Neural cell (in vitro differentiated cells): ENCODE measurements at regions not wholly inside any gene's neighbourhood (a gene's known extent, or its start where the extent isn't known, plus 50 kb on each side); places are given as distances from the start of the nearest gene placed in this dataset.

Experiments used
- H2AFZ ChIP-seq: fragments of 200-600, 300-800 bp; sonication (generic), shearing (Covaris generic); 2 replicates; pipeline ENCODE4 v1.6.0; 2014; ENCODE audit warnings: low read depth, mild to moderate bottlenecking, antibody characterized with exemption, low read length, moderate library complexity
- H3F3A ChIP-seq: fragments of 200-600 bp; shearing (Covaris generic); 2 replicates; pipeline ENCODE4 v1.6.1; 2016; ENCODE audit warnings: mild to moderate bottlenecking, moderate library complexity, mixed read lengths, antibody characterized with exemption, low read length; ENCODE audit not compliant: insufficient read depth, poor library complexity, severe bottlenecking
- H3K27ac ChIP-seq: fragments of 200-600, 300-800 bp; sonication (generic), shearing (Covaris generic); 2 replicates; pipeline ENCODE4 v1.5.1; 2014; ENCODE audit warnings: mild to moderate bottlenecking, low read length, moderate library complexity
- H3K27me3 ChIP-seq: fragments of 300-800, 200-600 bp; sonication (generic), shearing (Covaris generic); 2 replicates; pipeline ENCODE4 v1.6.0; 2014; ENCODE audit warnings: mild to moderate bottlenecking, low read depth, low read length, moderate library complexity; ENCODE audit not compliant: insufficient read depth
- H3K36me3 ChIP-seq: fragments of 300-800, 200-600 bp; sonication (generic), shearing (Covaris generic); 2 replicates; pipeline ENCODE4 v1.5.1; 2014; ENCODE audit warnings: mild to moderate bottlenecking, antibody characterized with exemption, low read length, moderate library complexity; ENCODE audit not compliant: insufficient read depth
- H3K4me2 ChIP-seq: fragments of 300-800, 200-600 bp; sonication (generic), shearing (Covaris generic); 2 replicates; pipeline ENCODE4 v1.6.0; 2014; ENCODE audit warnings: mild to moderate bottlenecking, low read length
- H3K4me3 ChIP-seq: fragments of 300-800, 200-600 bp; sonication (generic), shearing (Covaris generic); 2 replicates; pipeline ENCODE4 v1.5.1; 2014; ENCODE audit warnings: mild to moderate bottlenecking, low read length, moderate library complexity
- H3K79me2 ChIP-seq: fragments of 200-600 bp; shearing (Covaris generic); replicated peaks from 2 replicates; pipeline ENCODE4 v1.6.0; 2014; ENCODE audit warnings: mild to moderate bottlenecking, low read length, moderate library complexity; ENCODE audit not compliant: insufficient read depth
- H3K9ac ChIP-seq: fragments of 300-800, 200-600 bp; sonication (generic), shearing (Covaris generic); 2 replicates; pipeline ENCODE4 v1.6.1; 2016; ENCODE audit warnings: mild to moderate bottlenecking, low read length, mixed read lengths
- H3K9me2 ChIP-seq: fragments of 200-600 bp; shearing (Covaris generic); 2 replicates; pipeline ENCODE4 v1.6.1; 2016; ENCODE audit warnings: mild to moderate bottlenecking, low read length, mixed read lengths; ENCODE audit not compliant: insufficient read depth
- H3K9me3 ChIP-seq: fragments of 200-600, 300-800 bp; sonication (generic), shearing (Covaris generic); 2 replicates; pipeline ENCODE4 v1.6.1; 2016; ENCODE audit warnings: mild to moderate bottlenecking, mixed run types, low read length, moderate library complexity, mixed read lengths
- H4K20me1 ChIP-seq: fragments of 200-600 bp; shearing (Covaris generic); 2 replicates; pipeline ENCODE4 v1.6.1; 2016; ENCODE audit warnings: mild to moderate bottlenecking, mixed run types; ENCODE audit not compliant: insufficient read depth
- EP300 ChIP-seq: fragments of 450-650 bp; conservative IDR thresholded peaks from 2 replicates; pipeline ENCODE4 v1.6.1; 2014; ENCODE audit warnings: antibody characterized with exemption, mild to moderate bottlenecking, moderate library complexity; ENCODE audit not compliant: poor library complexity, severe bottlenecking
- EZH2 ChIP-seq: fragments of 200-600, 300-800 bp; shearing (Covaris generic), sonication (generic); IDR thresholded peaks from 2 replicates; pipeline ENCODE4 v1.6.1; 2014; ENCODE audit warnings: antibody characterized with exemption, low read length, borderline replicate concordance, mild to moderate bottlenecking; ENCODE audit not compliant: insufficient read depth, poor library complexity, severe bottlenecking
- MXI1 ChIP-seq: fragments of 450-650 bp; conservative IDR thresholded peaks from 2 replicates; pipeline ENCODE4 v1.6.1; 2014; ENCODE audit warnings: antibody characterized with exemption, mild to moderate bottlenecking; ENCODE audit not compliant: poor library complexity, severe bottlenecking
- POLR2AphosphoS5 ChIP-seq: IDR thresholded peaks from 2 replicates; pipeline ENCODE4 v1.6.1; 2012
- RAD21 ChIP-seq: fragments of 450-650 bp; conservative IDR thresholded peaks from 2 replicates; pipeline ENCODE4 v1.6.1; 2014; ENCODE audit warnings: antibody characterized with exemption, mild to moderate bottlenecking, moderate library complexity
- SMC3 ChIP-seq: fragments of 450-650 bp; conservative IDR thresholded peaks from 2 replicates; pipeline ENCODE4 v1.6.1; 2014; ENCODE audit warnings: antibody characterized with exemption, mild to moderate bottlenecking, moderate library complexity; ENCODE audit not compliant: poor library complexity
- TAF1 ChIP-seq: IDR thresholded peaks from 2 replicates; pipeline ENCODE4 v1.6.1; 2012; ENCODE audit warnings: low read depth
- TF ChIP-seq, protein P1 (sequence below): fragments of 450-650 bp; IDR thresholded peaks from 2 replicates; pipeline ENCODE4 v1.5.1; 2014; ENCODE audit warnings: antibody characterized with exemption, mild to moderate bottlenecking, moderate library complexity; ENCODE audit not compliant: poor library complexity, severe bottlenecking
- TF ChIP-seq, protein P2 (sequence below): IDR thresholded peaks from 2 replicates; pipeline ENCODE4 v1.6.1; 2012; ENCODE audit warnings: borderline replicate concordance

DNA sequence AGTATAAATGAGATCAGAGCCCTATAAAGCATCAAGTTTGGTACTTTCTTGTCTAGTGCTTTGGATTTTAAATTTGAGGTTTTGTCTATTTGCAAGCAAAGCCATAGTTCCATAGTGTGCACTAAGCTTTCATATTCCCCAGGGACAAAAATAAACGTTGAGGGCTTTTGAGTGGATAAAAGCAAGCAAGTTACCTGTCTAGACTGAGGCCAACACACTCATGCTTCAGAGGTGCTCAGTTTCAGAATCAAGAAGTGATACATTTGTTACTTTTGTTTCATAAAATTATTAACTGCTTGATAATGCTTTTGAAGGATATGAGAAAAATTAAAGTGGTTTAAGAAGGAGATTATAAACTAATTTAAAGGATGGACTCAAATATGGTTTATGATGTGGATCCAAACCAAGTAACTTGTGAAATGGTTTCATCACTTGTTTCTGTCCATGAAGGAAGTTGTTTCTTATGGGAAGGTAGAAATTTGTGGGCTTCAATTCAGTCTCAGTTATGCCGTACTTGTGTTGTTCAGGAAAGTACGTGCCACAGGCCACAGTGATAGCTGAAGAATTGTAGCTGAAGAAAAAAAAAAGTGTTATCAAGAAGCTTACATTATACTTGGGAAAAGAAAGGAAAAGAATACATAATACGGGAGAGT is 71.2 kb downstream of the CHRM3 start:
- H3K27ac ChIP-seq, result no peak overlapping the region
- H3K4me3 ChIP-seq, result no peak overlapping the region
- H3K9ac ChIP-seq, result no peak overlapping the region
- H3K79me2 ChIP-seq, result no peaks in the 10 kb centered on the region
- no peaks in the 10 kb centered on the region for H3K27me3 ChIP-seq
- H3K4me2 ChIP-seq, result no peak overlapping the region
- no peaks in the 10 kb centered on the region for H3K9me2 ChIP-seq
- H4K20me1 ChIP-seq, result no peaks in the 10 kb centered on the region
- no peaks in the 10 kb centered on the region for H3K36me3 ChIP-seq
- no peaks in the 10 kb centered on the region for H3K9me3 ChIP-seq
- TF ChIP-seq, protein P1, sequence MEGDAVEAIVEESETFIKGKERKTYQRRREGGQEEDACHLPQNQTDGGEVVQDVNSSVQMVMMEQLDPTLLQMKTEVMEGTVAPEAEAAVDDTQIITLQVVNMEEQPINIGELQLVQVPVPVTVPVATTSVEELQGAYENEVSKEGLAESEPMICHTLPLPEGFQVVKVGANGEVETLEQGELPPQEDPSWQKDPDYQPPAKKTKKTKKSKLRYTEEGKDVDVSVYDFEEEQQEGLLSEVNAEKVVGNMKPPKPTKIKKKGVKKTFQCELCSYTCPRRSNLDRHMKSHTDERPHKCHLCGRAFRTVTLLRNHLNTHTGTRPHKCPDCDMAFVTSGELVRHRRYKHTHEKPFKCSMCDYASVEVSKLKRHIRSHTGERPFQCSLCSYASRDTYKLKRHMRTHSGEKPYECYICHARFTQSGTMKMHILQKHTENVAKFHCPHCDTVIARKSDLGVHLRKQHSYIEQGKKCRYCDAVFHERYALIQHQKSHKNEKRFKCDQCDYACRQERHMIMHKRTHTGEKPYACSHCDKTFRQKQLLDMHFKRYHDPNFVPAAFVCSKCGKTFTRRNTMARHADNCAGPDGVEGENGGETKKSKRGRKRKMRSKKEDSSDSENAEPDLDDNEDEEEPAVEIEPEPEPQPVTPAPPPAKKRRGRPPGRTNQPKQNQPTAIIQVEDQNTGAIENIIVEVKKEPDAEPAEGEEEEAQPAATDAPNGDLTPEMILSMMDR, result no peak
- TF ChIP-seq SMC3, result no peak
- TF ChIP-seq TAF1, result no peak
- no peak for TF ChIP-seq POLR2AphosphoS5
- TF ChIP-seq RAD21, result no peak
- no peak for TF ChIP-seq MXI1
- no peak for TF ChIP-seq EZH2
- TF ChIP-seq EP300, result no peak
- TF ChIP-seq, protein P2, sequence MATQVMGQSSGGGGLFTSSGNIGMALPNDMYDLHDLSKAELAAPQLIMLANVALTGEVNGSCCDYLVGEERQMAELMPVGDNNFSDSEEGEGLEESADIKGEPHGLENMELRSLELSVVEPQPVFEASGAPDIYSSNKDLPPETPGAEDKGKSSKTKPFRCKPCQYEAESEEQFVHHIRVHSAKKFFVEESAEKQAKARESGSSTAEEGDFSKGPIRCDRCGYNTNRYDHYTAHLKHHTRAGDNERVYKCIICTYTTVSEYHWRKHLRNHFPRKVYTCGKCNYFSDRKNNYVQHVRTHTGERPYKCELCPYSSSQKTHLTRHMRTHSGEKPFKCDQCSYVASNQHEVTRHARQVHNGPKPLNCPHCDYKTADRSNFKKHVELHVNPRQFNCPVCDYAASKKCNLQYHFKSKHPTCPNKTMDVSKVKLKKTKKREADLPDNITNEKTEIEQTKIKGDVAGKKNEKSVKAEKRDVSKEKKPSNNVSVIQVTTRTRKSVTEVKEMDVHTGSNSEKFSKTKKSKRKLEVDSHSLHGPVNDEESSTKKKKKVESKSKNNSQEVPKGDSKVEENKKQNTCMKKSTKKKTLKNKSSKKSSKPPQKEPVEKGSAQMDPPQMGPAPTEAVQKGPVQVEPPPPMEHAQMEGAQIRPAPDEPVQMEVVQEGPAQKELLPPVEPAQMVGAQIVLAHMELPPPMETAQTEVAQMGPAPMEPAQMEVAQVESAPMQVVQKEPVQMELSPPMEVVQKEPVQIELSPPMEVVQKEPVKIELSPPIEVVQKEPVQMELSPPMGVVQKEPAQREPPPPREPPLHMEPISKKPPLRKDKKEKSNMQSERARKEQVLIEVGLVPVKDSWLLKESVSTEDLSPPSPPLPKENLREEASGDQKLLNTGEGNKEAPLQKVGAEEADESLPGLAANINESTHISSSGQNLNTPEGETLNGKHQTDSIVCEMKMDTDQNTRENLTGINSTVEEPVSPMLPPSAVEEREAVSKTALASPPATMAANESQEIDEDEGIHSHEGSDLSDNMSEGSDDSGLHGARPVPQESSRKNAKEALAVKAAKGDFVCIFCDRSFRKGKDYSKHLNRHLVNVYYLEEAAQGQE, result no peak
- H2AFZ ChIP-seq, result no peak overlapping the region
- no peaks in the 10 kb centered on the region for H3F3A ChIP-seq

DNA sequence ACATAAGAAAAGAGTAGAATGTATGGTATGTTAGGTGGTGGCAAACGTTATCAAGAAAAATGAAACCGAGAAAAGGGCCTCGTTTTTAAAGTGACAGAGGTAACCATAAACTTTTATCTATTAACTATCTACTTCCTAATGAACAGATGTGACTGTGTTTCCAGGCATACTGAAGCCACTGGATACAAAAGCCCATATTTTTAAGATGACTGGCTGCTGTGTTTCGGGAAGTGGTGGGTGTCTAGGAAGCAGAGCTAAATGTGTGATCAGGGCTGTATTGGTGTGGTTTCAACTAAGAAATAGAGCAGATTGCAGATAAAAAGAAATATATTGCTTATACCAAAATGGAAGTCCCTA is 71.8 kb downstream of the CHRM3 start:
- H3K27ac ChIP-seq, result no peak overlapping the region
- H3K9ac ChIP-seq, result no peak overlapping the region
- TF ChIP-seq POLR2AphosphoS5 (no peak), TAF1 (no peak), RAD21 (no peak), SMC3 (no peak)
- TF ChIP-seq, protein P1, result no peak
- TF ChIP-seq, protein P2, result no peak
- H2AFZ ChIP-seq, result no peak overlapping the region
- no peaks in the 10 kb centered on the region for H4K20me1 ChIP-seq
- no peaks in the 10 kb centered on the region for H3K36me3 ChIP-seq
- no peaks in the 10 kb centered on the region for H3K9me2 ChIP-seq
- no peaks in the 10 kb centered on the region for H3K79me2 ChIP-seq
- H3F3A ChIP-seq, result no peaks in the 10 kb centered on the region
- H3K27me3 ChIP-seq, result no peaks in the 10 kb centered on the region
- H3K9me3 ChIP-seq, result no peaks in the 10 kb centered on the region
- no peak overlapping the region for H3K4me2 ChIP-seq
- no peak overlapping the region for H3K4me3 ChIP-seq
